SK-N-SH treated with all-trans-retinoic acid at 6 μM for 48 hours (cell line): ENCODE measurements at regions not wholly inside any gene's neighbourhood (a gene's known extent, or its start where the extent isn't known, plus 50 kb on each side); places are given as distances from the start of the nearest gene placed in this dataset.

Source experiments
- ATAC-seq: fragments of 200-7000 bp; cut with Tn5 transposase; 3 replicates; pipeline ENCODE4 v1.9.1; 2020; ENCODE audit warnings: mild to moderate bottlenecking, moderate library complexity
- BACH2 ChIP-seq: fragments of 250-450 bp; sonication (Bioruptor Pico); IDR thresholded peaks from 2 replicates; pipeline ENCODE4 v1.9.0; 2021; ENCODE audit warnings: mild to moderate bottlenecking, borderline replicate concordance
- CSDC2 ChIP-seq: fragments of 250-450 bp; sonication (Bioruptor Pico); IDR thresholded peaks from 2 replicates; pipeline ENCODE4 v1.5.0; 2020; ENCODE audit warnings: mild to moderate bottlenecking, moderate library complexity
- CSRNP3 ChIP-seq: fragments of 250-450 bp; sonication (Bioruptor Pico); IDR thresholded peaks from 2 replicates; pipeline ENCODE4 v1.5.1; 2021; ENCODE audit warnings: mild to moderate bottlenecking, moderate library complexity
- ESRRG ChIP-seq: fragments of 250-450 bp; sonication (Bioruptor Pico); IDR thresholded peaks from 2 replicates; pipeline ENCODE4 v1.6.1; 2021; ENCODE audit warnings: mild to moderate bottlenecking
- GLIS3 ChIP-seq: fragments of 250-450 bp; sonication (Bioruptor Pico); IDR thresholded peaks from 2 replicates; pipeline ENCODE4 v1.5.0; 2020; ENCODE audit warnings: mild to moderate bottlenecking, moderate library complexity
- ISL1 ChIP-seq: fragments of 250-450 bp; sonication (Bioruptor Pico); IDR thresholded peaks from 2 replicates; pipeline ENCODE4 v2.1.2; 2022; ENCODE audit warnings: mild to moderate bottlenecking, moderate library complexity
- OSR1 ChIP-seq: fragments of 250-450 bp; sonication (Bioruptor Pico); IDR thresholded peaks from 2 replicates; pipeline ENCODE4 v1.8.0; 2022; ENCODE audit warnings: moderate library complexity, mild to moderate bottlenecking, inconsistent platforms
- PATZ1 ChIP-seq: fragments of 250-450 bp; sonication (Bioruptor Pico); IDR thresholded peaks from 2 replicates; pipeline ENCODE4 v1.8.0; 2020; ENCODE audit warnings: mild to moderate bottlenecking, moderate library complexity, borderline replicate concordance
- POU6F1 ChIP-seq: fragments of 250-450 bp; sonication (Bioruptor Pico); IDR thresholded peaks from 2 replicates; pipeline ENCODE4 v1.8.0; 2021; ENCODE audit warnings: low read depth, mild to moderate bottlenecking, moderate library complexity, borderline replicate concordance
- PPARA ChIP-seq: fragments of 250-450 bp; sonication (Bioruptor Pico); IDR thresholded peaks from 2 replicates; pipeline ENCODE4 v1.5.0; 2020; ENCODE audit warnings: mild to moderate bottlenecking, borderline replicate concordance
- SNAI2 ChIP-seq: fragments of 250-450 bp; sonication (Bioruptor Pico); IDR thresholded peaks from 2 replicates; pipeline ENCODE4 v1.5.0; 2020; ENCODE audit warnings: mild to moderate bottlenecking, moderate library complexity
- TCF4 ChIP-seq: fragments of 250-450 bp; sonication (Bioruptor Pico); IDR thresholded peaks from 2 replicates; pipeline ENCODE4 v1.8.0; 2021; ENCODE audit warnings: mild to moderate bottlenecking, moderate library complexity, borderline replicate concordance
- TOX ChIP-seq: fragments of 250-450 bp; sonication (Bioruptor Pico); IDR thresholded peaks from 2 replicates; pipeline ENCODE4 v1.8.0; 2021; ENCODE audit warnings: mild to moderate bottlenecking, moderate library complexity, borderline replicate concordance
- TSHZ2 ChIP-seq: fragments of 250-450 bp; sonication (Bioruptor Pico); IDR thresholded peaks from 2 replicates; pipeline ENCODE4 v1.5.0; 2020; ENCODE audit warnings: mild to moderate bottlenecking, moderate library complexity
- ZC3H10 ChIP-seq: fragments of 250-450 bp; sonication (Bioruptor Pico); IDR thresholded peaks from 2 replicates; pipeline ENCODE4 v1.5.1; 2021; ENCODE audit warnings: mild to moderate bottlenecking, moderate library complexity
- ZFP3 ChIP-seq: fragments of 250-450 bp; sonication (Bioruptor Pico); IDR thresholded peaks from 2 replicates; pipeline ENCODE4 v1.5.0; 2020; ENCODE audit warnings: mild to moderate bottlenecking, moderate library complexity
- ZFP30 ChIP-seq: fragments of 450-650 bp; formaldehyde crosslinking; IDR thresholded peaks from 2 replicates; pipeline ENCODE4 v1.5.0; 2022; ENCODE audit warnings: mild to moderate bottlenecking, moderate library complexity
- ZNF565 ChIP-seq: fragments of 450-650 bp; formaldehyde crosslinking; conservative IDR thresholded peaks from 2 replicates; pipeline ENCODE4 v1.5.0; 2020; ENCODE audit warnings: low read depth, mild to moderate bottlenecking, moderate library complexity
- ZNF70 ChIP-seq: fragments of 450-650 bp; formaldehyde crosslinking; IDR thresholded peaks from 2 replicates; pipeline ENCODE4 v1.5.0; 2020; ENCODE audit warnings: mild to moderate bottlenecking, moderate library complexity
- ZNF8 ChIP-seq: fragments of 450-650 bp; formaldehyde crosslinking; IDR thresholded peaks from 2 replicates; pipeline ENCODE4 v1.5.0; 2020; ENCODE audit warnings: mild to moderate bottlenecking, moderate library complexity

GRCh38 chr15:53312707-53313106, 446.8 kb downstream of the WDR72 start:
- TF ChIP-seq SNAI2 (no peak), PPARA (CRISPR knock-in tag) (no peak), TSHZ2 (CRISPR knock-in tag) (no peak), OSR1 (CRISPR knock-in tag) (no peak), POU6F1 (no peak), TCF4 (no peak), TOX (CRISPR knock-in tag) (no peak), ZNF565 (CRISPR knock-in tag) (no peak), GLIS3 (CRISPR knock-in tag) (no peak), CSRNP3 (CRISPR knock-in tag) (no peak), CSDC2 (CRISPR knock-in tag) (no peak), ZFP30 (no peak), ZNF8 (CRISPR knock-in tag) (no peak), BACH2 (CRISPR knock-in tag) (no peak), ESRRG (CRISPR knock-in tag) (no peak)
- TF ChIP-seq, all 23 proteins: peak for 0
- ATAC-seq, result no peak

GRCh38 chr15:53310709-53311108, 448.8 kb downstream of the WDR72 start:
- no peak for ATAC-seq
- TF ChIP-seq OSR1 (CRISPR knock-in tag), result no peak
- no peak for TF ChIP-seq ZNF565 (CRISPR knock-in tag)
- no peak for TF ChIP-seq CSDC2 (CRISPR knock-in tag)
- no peak for TF ChIP-seq ZNF8 (CRISPR knock-in tag)
- no peak for TF ChIP-seq TSHZ2 (CRISPR knock-in tag)
- no peak for TF ChIP-seq ESRRG (CRISPR knock-in tag)
- TF ChIP-seq TCF4, result no peak
- no peak for TF ChIP-seq ISL1 (CRISPR knock-in tag)
- no peak for TF ChIP-seq SNAI2
- no peak for TF ChIP-seq ZFP3 (CRISPR knock-in tag)
- TF ChIP-seq BACH2 (CRISPR knock-in tag), result no peak
- no peak for TF ChIP-seq ZFP30
- TF ChIP-seq ZC3H10 (CRISPR knock-in tag), result no peak
- no peak for TF ChIP-seq GLIS3 (CRISPR knock-in tag)
- no peak for TF ChIP-seq ZNF70 (CRISPR knock-in tag)
- TF ChIP-seq PPARA (CRISPR knock-in tag), result no peak
- no peak for TF ChIP-seq TOX (CRISPR knock-in tag)
- no peak for TF ChIP-seq PATZ1 (CRISPR knock-in tag)
